Fibroblast of the aortic adventitia (primary cell): ENCODE measurements at regions not wholly inside any gene's neighbourhood (a gene's known extent, or its start where the extent isn't known, plus 50 kb on each side); places are given as distances from the start of the nearest gene placed in this dataset.
"Not testable (repeated sequence)": the region's sequence is repeated elsewhere in the genome, so short reads cannot be mapped to it uniquely, and the experiment has no call there.

Source experiments
- DNase-seq: peaks from one replicate; pipeline ENCODE4 v3.0.0-alpha.2; 2010; ENCODE audit warnings: low read depth
- H3K4me3 ChIP-seq: 2 replicates; pipeline ENCODE4 v1.5.1; 2011; ENCODE audit warnings: low read depth, mild to moderate bottlenecking, control low read depth, low read length, moderate library complexity
- TF ChIP-seq, protein P1 (sequence below): IDR thresholded peaks from 2 replicates; pipeline ENCODE4 v1.5.1; 2011; ENCODE audit warnings: mild to moderate bottlenecking, low read length, control low read depth, inconsistent platforms; ENCODE audit not compliant: insufficient read depth

DNA sequence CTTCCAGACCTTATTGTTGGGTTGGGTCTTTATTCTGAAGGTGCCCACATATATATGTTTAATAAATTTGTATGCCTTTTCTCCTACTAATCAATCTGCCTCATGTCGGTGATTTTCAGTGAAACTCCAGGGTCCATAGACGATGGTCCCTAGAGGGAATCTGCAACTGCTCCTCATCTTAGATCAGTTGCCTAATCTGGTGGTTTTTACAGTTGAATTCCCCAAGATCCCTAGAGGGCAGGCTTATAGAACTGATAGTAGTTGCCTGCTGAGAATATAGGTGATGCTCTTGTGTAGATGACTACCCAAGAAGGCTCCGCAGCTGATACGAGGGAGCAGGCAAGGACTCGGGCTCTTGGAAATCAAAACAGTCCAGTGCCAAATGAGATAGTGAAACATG is 619.2 kb upstream of the C16orf82 start:
- DNase-seq: no peak
- no peak overlapping the region for H3K4me3 ChIP-seq
- TF ChIP-seq, protein P1, sequence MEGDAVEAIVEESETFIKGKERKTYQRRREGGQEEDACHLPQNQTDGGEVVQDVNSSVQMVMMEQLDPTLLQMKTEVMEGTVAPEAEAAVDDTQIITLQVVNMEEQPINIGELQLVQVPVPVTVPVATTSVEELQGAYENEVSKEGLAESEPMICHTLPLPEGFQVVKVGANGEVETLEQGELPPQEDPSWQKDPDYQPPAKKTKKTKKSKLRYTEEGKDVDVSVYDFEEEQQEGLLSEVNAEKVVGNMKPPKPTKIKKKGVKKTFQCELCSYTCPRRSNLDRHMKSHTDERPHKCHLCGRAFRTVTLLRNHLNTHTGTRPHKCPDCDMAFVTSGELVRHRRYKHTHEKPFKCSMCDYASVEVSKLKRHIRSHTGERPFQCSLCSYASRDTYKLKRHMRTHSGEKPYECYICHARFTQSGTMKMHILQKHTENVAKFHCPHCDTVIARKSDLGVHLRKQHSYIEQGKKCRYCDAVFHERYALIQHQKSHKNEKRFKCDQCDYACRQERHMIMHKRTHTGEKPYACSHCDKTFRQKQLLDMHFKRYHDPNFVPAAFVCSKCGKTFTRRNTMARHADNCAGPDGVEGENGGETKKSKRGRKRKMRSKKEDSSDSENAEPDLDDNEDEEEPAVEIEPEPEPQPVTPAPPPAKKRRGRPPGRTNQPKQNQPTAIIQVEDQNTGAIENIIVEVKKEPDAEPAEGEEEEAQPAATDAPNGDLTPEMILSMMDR: no peak

DNA sequence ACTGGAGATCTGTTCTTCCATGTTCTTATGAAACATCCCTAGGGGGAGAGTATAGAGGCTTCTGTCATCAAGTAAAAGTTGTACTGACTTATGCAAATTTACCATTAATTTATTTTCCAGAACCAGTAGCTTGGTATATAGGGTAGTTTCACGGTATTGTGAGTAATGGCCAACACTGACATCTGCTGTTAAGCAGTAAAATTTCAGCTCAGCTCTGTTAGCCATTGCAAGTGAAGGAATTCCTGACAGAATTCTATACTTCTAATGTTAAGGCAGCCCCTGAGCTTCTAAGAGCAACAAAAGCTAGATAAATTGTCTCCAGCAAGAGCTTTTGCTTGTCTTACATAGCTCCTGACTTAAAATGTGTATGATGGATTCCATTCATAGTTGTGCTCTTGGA is 613.5 kb upstream of the C16orf82 start:
- H3K4me3 ChIP-seq: no peak overlapping the region
- TF ChIP-seq, protein P1: no peak

DNA sequence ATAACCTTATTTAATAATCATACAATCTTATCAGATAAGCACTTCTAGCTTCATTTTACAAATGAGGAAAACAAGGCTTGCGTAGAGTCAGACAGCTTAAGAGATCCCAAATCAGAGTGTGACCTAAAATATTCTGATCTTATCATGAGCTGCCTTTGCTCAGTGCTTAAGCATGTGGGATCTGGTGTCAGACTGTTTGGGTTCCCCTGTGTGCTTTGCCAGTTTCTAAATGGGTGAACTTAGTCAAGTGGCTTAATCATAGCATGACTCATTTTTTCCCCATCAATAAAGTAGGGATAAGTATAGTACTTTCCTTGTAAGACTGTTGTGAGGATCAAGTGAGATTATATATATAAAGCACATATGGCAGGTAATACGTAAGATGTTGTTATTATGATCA is 612.6 kb upstream of the C16orf82 start:
- no peak overlapping the region for H3K4me3 ChIP-seq
- DNase-seq: no peak
- TF ChIP-seq, protein P1: no peak

More for the DNA sequence above, 613.5 kb upstream of the C16orf82 start:
- no peak for DNase-seq

DNA sequence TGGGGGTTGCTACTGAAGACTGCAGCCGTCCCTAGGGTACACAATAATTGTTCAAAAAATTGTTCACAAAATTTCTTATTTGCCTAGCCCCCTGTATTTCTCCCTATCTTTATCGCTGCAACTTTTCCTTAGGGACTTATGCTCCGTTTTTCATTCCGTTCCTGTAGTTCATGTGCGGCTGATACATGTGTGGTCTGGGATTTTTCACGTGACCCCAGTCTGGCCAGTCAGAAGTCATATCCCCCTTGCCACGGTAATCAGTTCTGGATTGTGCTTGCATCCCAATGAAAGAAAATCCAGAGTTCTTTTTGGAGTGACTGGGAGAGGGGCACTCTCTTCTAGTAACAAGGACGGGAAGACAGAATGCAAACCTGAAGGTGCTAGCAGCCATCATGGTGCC is 610.7 kb upstream of the C16orf82 start:
- TF ChIP-seq, protein P1: no peak
- no peak for DNase-seq
- H3K4me3 ChIP-seq: no peak overlapping the region

DNA sequence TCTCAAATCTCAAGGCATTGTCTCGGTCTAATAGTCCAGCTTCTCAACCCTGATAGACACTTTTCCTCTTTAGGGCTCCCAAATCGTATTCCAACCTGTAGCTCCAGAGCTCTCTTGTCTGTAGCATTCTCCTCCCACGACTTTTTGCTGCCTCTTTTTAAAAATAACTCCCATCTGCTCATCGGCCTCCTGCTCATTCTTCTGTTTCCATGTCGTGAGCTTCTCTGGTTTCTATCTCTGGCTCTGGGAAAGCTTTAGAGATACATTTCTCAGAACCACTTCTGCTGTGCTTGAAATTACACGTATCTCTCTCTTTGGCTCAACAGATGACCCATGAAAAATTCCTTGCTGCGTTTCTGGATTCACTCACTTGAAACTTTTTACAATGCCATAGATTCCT is 609.6 kb upstream of the C16orf82 start:
- H3K4me3 ChIP-seq: no peak overlapping the region
- TF ChIP-seq, protein P1: no peak
- no peak for DNase-seq

DNA sequence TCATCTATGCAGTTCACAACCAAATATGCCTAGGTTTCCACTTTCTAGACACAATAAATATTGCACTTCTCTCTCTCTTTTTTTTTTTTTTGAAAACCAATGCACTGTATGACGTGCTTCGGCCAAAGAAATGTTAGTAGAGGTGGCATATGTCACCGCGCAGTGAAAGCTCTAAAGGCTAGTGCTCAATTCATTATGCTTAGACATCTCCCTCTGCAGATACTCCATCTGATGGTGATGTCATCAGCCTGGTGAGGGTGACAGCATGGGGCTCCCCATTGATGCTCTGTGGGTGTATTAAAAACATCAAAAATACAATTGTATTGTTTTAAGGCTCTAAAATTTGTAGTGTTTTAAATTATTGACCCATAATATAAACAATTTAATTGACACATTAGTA is 608.8 kb upstream of the C16orf82 start:
- DNase-seq: no peak
- no peak overlapping the region for H3K4me3 ChIP-seq
- TF ChIP-seq, protein P1: no peak

DNA sequence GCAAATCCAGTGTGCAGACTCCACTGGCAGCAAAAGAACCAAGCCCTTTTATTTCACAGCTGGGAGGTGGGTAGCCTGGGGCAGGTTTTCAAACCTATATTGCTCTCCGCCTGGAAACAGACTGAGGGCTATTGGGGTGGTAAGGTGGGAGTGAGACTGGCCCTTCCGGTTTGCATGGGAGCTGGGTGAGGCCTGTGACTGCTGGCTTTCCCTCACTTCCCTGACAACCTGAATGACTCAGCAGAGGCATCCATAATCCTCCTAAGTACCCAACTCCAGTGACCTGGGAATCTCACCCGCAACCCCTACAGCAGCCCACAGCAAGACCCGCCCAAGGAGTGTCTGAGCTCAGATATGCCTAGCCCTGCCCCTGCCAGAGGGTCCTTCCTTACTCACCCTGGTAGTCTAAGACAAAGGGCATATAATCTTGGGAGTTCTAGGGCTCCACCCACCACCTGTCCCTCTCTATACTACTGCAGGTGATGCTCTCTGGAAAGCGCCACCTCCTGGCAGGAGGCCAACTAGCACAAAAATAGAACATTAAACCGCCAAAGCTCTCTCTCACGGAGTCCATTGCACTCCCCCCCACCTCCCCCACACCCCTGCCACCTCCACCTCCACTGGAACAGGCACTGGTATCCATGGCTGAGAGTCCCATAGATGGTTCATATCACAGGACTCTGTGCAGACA is 602.0 kb upstream of the C16orf82 start:
- TF ChIP-seq, protein P1: no peak

DNA sequence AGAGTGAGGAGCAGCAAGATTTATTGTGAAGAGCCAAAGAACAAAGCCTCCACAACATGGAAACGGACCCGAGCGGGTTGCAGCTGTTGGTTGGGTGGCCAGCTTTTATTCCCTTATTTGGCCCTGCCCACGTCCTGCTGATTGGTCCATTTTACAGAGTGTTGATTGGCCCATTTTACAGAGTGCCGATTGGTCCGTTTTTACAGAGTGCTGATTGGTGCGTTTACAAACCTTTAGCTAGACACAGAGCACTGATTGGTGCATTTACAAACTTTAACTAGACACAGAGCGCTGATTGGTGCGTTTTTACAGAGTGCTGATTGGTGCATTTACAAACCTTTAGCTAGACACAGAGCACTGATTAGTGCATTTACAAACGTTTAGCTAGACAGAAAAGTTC is 592.3 kb upstream of the C16orf82 start:
- H3K4me3 ChIP-seq, DNase-seq: not testable (repeated sequence)

More for the DNA sequence above, 602.0 kb upstream of the C16orf82 start:
- no peak for DNase-seq
- no peak overlapping the region for H3K4me3 ChIP-seq
